ENCODE measurements at regions not wholly inside any gene's neighbourhood (a gene's known extent, or its start where the extent isn't known, plus 50 kb on each side); places are given as distances from the start of the nearest gene placed in this dataset.

GRCh38 chr3:53996141-53996874, 104.6 kb upstream of the SELENOK start:
- Histone ChIP-seq H3K27ac (replicated peaks) (no peak overlapping the region), H3K27me3 (ENCODE audit: low read depth) (no peaks in the 10 kb centered on the region), H3K4me1 (peaks cover 29% of the 10 kb centered on the region), H3K4me3 (no peak overlapping the region), H3K36me3 (no peaks in the 10 kb centered on the region), H3K9me3 (replicated peaks) (no peaks in the 10 kb centered on the region)
- TF ChIP-seq, protein P1, sequence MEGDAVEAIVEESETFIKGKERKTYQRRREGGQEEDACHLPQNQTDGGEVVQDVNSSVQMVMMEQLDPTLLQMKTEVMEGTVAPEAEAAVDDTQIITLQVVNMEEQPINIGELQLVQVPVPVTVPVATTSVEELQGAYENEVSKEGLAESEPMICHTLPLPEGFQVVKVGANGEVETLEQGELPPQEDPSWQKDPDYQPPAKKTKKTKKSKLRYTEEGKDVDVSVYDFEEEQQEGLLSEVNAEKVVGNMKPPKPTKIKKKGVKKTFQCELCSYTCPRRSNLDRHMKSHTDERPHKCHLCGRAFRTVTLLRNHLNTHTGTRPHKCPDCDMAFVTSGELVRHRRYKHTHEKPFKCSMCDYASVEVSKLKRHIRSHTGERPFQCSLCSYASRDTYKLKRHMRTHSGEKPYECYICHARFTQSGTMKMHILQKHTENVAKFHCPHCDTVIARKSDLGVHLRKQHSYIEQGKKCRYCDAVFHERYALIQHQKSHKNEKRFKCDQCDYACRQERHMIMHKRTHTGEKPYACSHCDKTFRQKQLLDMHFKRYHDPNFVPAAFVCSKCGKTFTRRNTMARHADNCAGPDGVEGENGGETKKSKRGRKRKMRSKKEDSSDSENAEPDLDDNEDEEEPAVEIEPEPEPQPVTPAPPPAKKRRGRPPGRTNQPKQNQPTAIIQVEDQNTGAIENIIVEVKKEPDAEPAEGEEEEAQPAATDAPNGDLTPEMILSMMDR (IDR thresholded peaks at IDR 0.05; ENCODE audit: borderline replicate concordance) = no peak
- intact Hi-C loops (cut with micrococcal nuclease) = no loop called here
- DNase-seq = no peak

DNA sequence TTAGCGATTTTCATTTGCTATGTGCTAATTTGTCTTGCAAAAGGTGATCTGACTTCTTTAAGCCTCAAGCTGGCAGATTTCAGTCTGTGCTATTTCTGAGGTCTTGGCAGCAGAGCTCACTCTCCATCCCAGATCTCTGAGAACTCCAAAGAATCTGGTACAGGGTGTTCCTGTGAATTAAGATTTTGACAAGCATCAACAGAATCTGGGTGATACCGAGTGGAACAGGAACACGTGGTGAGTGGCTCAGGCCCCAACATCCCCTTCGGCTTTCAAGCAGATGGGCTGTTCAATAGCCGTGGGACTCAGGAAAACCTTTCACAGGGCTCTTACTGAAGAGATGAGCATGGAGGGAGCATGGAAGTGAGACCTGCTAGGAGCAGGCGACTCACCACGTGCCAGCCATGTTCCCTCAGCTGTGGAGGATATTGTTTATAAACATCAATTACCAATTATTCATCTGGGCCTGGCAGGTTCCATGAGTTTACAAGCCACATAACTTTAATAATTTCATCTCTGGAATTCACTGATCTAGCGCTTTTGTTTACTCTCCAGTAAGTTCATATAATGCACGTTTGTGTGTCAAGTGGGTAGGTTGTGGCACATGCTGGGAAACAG, 103.4 kb upstream of the SELENOK start:
- intact Hi-C loops (cut with micrococcal nuclease) = no loop called here
- no peak for DNase-seq

DNA sequence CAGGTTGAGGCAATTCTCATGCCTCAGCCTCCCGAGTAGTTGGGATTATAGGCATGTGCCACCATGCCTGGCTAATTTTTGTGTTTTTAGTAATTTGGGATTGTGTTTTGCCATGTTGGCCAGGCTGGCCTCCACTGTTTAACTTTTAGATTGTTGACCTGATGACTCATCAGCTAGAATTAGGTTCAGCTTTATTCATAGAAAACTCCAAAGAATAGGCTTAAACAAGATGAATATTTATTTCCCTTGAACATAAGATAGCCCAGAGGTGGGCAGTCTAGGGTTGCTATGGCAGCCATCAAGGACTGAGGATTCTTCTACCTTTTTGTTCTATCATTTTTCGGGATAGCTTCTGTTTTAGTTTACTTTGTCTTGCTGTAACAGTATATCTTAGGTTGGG, 99.6 kb upstream of the SELENOK start:
- no peaks in the 10 kb centered on the region for H3K36me3 ChIP-seq
- peaks cover 12% of the 10 kb centered on the region for H3K4me1 ChIP-seq
- H3K9me3 ChIP-seq (replicated peaks) = no peaks in the 10 kb centered on the region
- no peak overlapping the region for H3K4me3 ChIP-seq
- DNase-seq = no peak
- H3K27me3 ChIP-seq (ENCODE audit: low read depth) = no peaks in the 10 kb centered on the region
- H3K27ac ChIP-seq (replicated peaks) = no peak overlapping the region
- intact Hi-C loops (cut with micrococcal nuclease) = no loop called here
- TF ChIP-seq, protein P1 (IDR thresholded peaks at IDR 0.05; ENCODE audit: borderline replicate concordance) = no peak

More for the DNA sequence above, 103.4 kb upstream of the SELENOK start:
- Histone ChIP-seq H3K4me3 (no peak overlapping the region), H3K27ac (replicated peaks) (peak overlapping the region; percentile 34), H3K4me1 (peaks cover 29% of the 10 kb centered on the region), H3K27me3 (ENCODE audit: low read depth) (no peaks in the 10 kb centered on the region), H3K36me3 (no peaks in the 10 kb centered on the region), H3K9me3 (replicated peaks) (no peaks in the 10 kb centered on the region)
- TF ChIP-seq, protein P1 (IDR thresholded peaks at IDR 0.05; ENCODE audit: borderline replicate concordance) = no peak

- H3K9me3 ChIP-seq (replicated peaks) = no peaks in the 10 kb centered on the region
- no peaks in the 10 kb centered on the region for H3K36me3 ChIP-seq
- TF ChIP-seq, protein P1 (IDR thresholded peaks at IDR 0.05; ENCODE audit: borderline replicate concordance) = no peak
- intact Hi-C loops (cut with micrococcal nuclease) = no loop called here
- DNase-seq = no peak
- no peak overlapping the region for H3K4me3 ChIP-seq
- peaks cover 4% of the 10 kb centered on the region for H3K4me1 ChIP-seq
- no peaks in the 10 kb centered on the region for H3K27me3 ChIP-seq (ENCODE audit: low read depth)
- no peak overlapping the region for H3K27ac ChIP-seq (replicated peaks)
Observed at GRCh38 chr3:53989946-53990345, 98.3 kb upstream of the SELENOK start.

DNA sequence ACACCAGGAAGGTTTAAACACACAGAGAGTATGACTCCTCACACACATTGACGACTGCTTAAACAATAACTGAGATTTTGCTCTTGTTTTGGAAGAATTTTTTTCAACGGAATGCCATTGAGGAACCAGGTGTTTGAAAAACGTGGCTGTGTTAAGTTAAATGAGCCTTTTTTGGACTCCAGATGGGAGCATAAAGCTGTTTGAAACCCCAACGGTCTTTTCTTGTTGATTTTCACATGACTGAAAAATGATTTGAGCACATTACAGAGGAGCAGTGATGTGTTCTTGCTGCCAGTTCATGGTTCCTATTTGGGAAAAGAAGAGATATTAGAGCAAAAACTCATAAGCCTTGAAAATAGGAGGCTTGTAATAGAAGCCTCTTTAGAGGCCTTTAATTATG, 97.8 kb upstream of the SELENOK start:
- intact Hi-C loops (cut with micrococcal nuclease) = no loop called here
- DNase-seq = no peak
- Histone ChIP-seq H3K27ac (replicated peaks) (no peak overlapping the region), H3K9me3 (replicated peaks) (peaks cover under 1% of the 10 kb centered on the region), H3K27me3 (ENCODE audit: low read depth) (peaks cover under 1% of the 10 kb centered on the region), H3K36me3 (no peaks in the 10 kb centered on the region), H3K4me3 (no peak overlapping the region), H3K4me1 (no peaks in the 10 kb centered on the region)
- TF ChIP-seq, protein P1 (IDR thresholded peaks at IDR 0.05; ENCODE audit: borderline replicate concordance) = no peak

All from left ventricle myocardium inferior (tissue), 1 donor.